ENCODE measurements at regions not wholly inside any gene's neighbourhood (a gene's known extent, or its start where the extent isn't known, plus 50 kb on each side); places are given as distances from the start of the nearest gene placed in this dataset.

- no peak for TF ChIP-seq POLR2A (IDR thresholded peaks at IDR 0.05; ENCODE audit: low read depth, low read length)
- no peak for TF ChIP-seq POLR2AphosphoS5 (IDR thresholded peaks at IDR 0.05; ENCODE audit: low read depth, low read length)
Measured at GRCh38 chr7:41148521-41148951, 554.4 kb downstream of the INHBA start.
